ENCODE measurements at regions not wholly inside any gene's neighbourhood (a gene's known extent, or its start where the extent isn't known, plus 50 kb on each side); places are given as distances from the start of the nearest gene placed in this dataset.
"Not testable (repeated sequence)": the region's sequence is repeated elsewhere in the genome, so short reads cannot be mapped to it uniquely, and the experiment has no call there.

- H3K4me3 ChIP-seq (ENCODE audit: low read depth, low read length), result no peak overlapping the region
- CTCF ChIA-PET, result no interaction called here
- no peak for DNase-seq (ENCODE audit: low read depth, low spot score)
- TF ChIP-seq CTCF (IDR thresholded peaks at IDR 0.05; ENCODE audit: insufficient read depth, low read length, missing control alignments), result no peak
- POLR2A ChIA-PET, result no interaction called here
These were observed 139.7 kb downstream of the EMP1 start for GRCh38 chr12:13336216-13336615.

GRCh38 chr12:13328535-13328934 is 132.0 kb downstream of the EMP1 start:
- H3K4me3 ChIP-seq (ENCODE audit: low read depth, low read length), result no peak overlapping the region
- CTCF ChIA-PET, result no interaction called here
- TF ChIP-seq CTCF (IDR thresholded peaks at IDR 0.05; ENCODE audit: insufficient read depth, low read length, missing control alignments), result no peak
- POLR2A ChIA-PET, result interaction anchor here (0.6 kb wide), 1 partner anchor 10 kb away, joined by 4 read pairs; no protein-coding TSS in a partner anchor
- DNase-seq (ENCODE audit: low read depth, low spot score), result no peak

GRCh38 chr12:13326076-13326475 is 129.6 kb downstream of the EMP1 start:
- H3K4me3 ChIP-seq (ENCODE audit: low read depth, low read length), result no peak overlapping the region
- CTCF ChIA-PET, result interaction anchor here (1.1 kb wide), 1 partner anchor 206 kb away, joined by 3 read pairs; no protein-coding TSS in a partner anchor
- no peak for TF ChIP-seq CTCF (IDR thresholded peaks at IDR 0.05; ENCODE audit: insufficient read depth, low read length, missing control alignments)
- DNase-seq (ENCODE audit: low read depth, low spot score), result no peak
- POLR2A ChIA-PET, result no interaction called here

GRCh38 chr12:13325037-13325436 is 128.5 kb downstream of the EMP1 start:
- POLR2A ChIA-PET; DNase-seq (ENCODE audit: low read depth, low spot score); CTCF ChIA-PET; H3K4me3 ChIP-seq (ENCODE audit: low read depth, low read length): not testable (repeated sequence)

- no peak for DNase-seq (ENCODE audit: low read depth, low spot score)
- ChIA-PET POLR2A (interaction anchor here (0.6 kb wide), 1 partner anchor 10 kb away, joined by 4 read pairs; no protein-coding TSS in a partner anchor), CTCF (no interaction called here)
- no peak for TF ChIP-seq CTCF (IDR thresholded peaks at IDR 0.05; ENCODE audit: insufficient read depth, low read length, missing control alignments)
- no peak overlapping the region for H3K4me3 ChIP-seq (ENCODE audit: low read depth, low read length)
These were observed 121.9 kb downstream of the EMP1 start for GRCh38 chr12:13318231-13319015.

- no peak overlapping the region for H3K4me3 ChIP-seq (ENCODE audit: low read depth, low read length)
- ChIA-PET CTCF (no interaction called here), POLR2A (no interaction called here)
- TF ChIP-seq CTCF (IDR thresholded peaks at IDR 0.05; ENCODE audit: insufficient read depth, low read length, missing control alignments), result no peak
- no peak for DNase-seq (ENCODE audit: low read depth, low spot score)
These were observed 120.2 kb downstream of the EMP1 start for GRCh38 chr12:13316587-13317246.
